Right ventricle myocardium superior (tissue), 1 donor: ENCODE measurements at regions not wholly inside any gene's neighbourhood (a gene's known extent, or its start where the extent isn't known, plus 50 kb on each side); places are given as distances from the start of the nearest gene placed in this dataset.
A peak's percentile ranks its signal among the peaks of the same experiment; 100 is the strongest.

Experiments used
- ATAC-seq: fragments of 200-7000 bp; cut with Tn5 transposase; one replicate; pipeline ENCODE4 v1.9.1; 2020; ENCODE audit warnings: mild to moderate bottlenecking; ENCODE audit not compliant: poor library complexity
- DNase-seq: peaks from one replicate; pipeline ENCODE4 v3.0.0-alpha.2; 2020
- intact Hi-C: fragments of 100-400 bp; cut with DNase I; formaldehyde crosslinking; loops from one replicate; pipeline ENCODE4 v1.11.2; 2022
- donor health status: DM: no; HTN: yes; CAD: no; lungs with severe emphysema.

- no peak for ATAC-seq
- intact Hi-C loops, result no loop called here
- DNase-seq, result peak; percentile 30
Observed at GRCh38 chr4:8762356-8762755, 109.3 kb downstream of the HMX1 start.

GRCh38 chr4:8761824-8762205 lies 109.8 kb downstream of the HMX1 start:
- DNase-seq, result peak; percentile 24
- intact Hi-C loops, result no loop called here
- ATAC-seq, result no peak

GRCh38 chr4:8761167-8761823 lies 110.3 kb downstream of the HMX1 start:
- intact Hi-C loops, result no loop called here
- DNase-seq, result peak; percentile 10
- no peak for ATAC-seq

GRCh38 chr4:8760561-8760960 lies 111.1 kb downstream of the HMX1 start:
- no peak for ATAC-seq
- peak; percentile 13 for DNase-seq
- intact Hi-C loops, result no loop called here

GRCh38 chr4:8759987-8760386 lies 111.7 kb downstream of the HMX1 start:
- intact Hi-C loops, result no loop called here
- ATAC-seq (no peak), DNase-seq (no peak)

- intact Hi-C loops, result no loop called here
- peak; percentile 21 for DNase-seq
- ATAC-seq, result no peak
Observed at GRCh38 chr4:8756816-8757215, 114.8 kb downstream of the HMX1 start.

GRCh38 chr4:8754634-8755589 lies 116.7 kb downstream of the HMX1 start:
- ATAC-seq (no peak), DNase-seq (peak; percentile 24)
- intact Hi-C loops, result no loop called here

GRCh38 chr4:8748236-8748575 lies 123.4 kb downstream of the HMX1 start:
- no peak for ATAC-seq
- DNase-seq, result peak; percentile 26
- intact Hi-C loops, result no loop called here

- peak; percentile 32 for DNase-seq
- no peak for ATAC-seq
- intact Hi-C loops, result no loop called here
Observed at GRCh38 chr4:8747467-8748235, 124.0 kb downstream of the HMX1 start.

- intact Hi-C loops, result no loop called here
- DNase-seq (no peak), ATAC-seq (no peak)
Observed at GRCh38 chr4:8746523-8747466, 124.8 kb downstream of the HMX1 start.

- intact Hi-C loops, result no loop called here
- DNase-seq (no peak), ATAC-seq (no peak)
Observed at GRCh38 chr4:8745826-8746225, 125.8 kb downstream of the HMX1 start.

- ATAC-seq (no peak), DNase-seq (peak; percentile 21)
- intact Hi-C loops, result no loop called here
Observed at GRCh38 chr4:8745005-8745790, 126.4 kb downstream of the HMX1 start.

GRCh38 chr4:8744083-8744805 lies 127.4 kb downstream of the HMX1 start:
- DNase-seq (no peak), ATAC-seq (no peak)
- intact Hi-C loops, result no loop called here

- intact Hi-C loops, result no loop called here
- DNase-seq (no peak), ATAC-seq (no peak)
Observed at GRCh38 chr4:8742546-8742945, 129.1 kb downstream of the HMX1 start.

GRCh38 chr4:8741513-8742226 lies 130.0 kb downstream of the HMX1 start:
- ATAC-seq, result no peak

GRCh38 chr4:8740666-8741395 lies 130.8 kb downstream of the HMX1 start:
- no peak for ATAC-seq
- no peak for DNase-seq
- intact Hi-C loops, result no loop called here

More at GRCh38 chr4:8741513-8742226, 130.0 kb downstream of the HMX1 start:
- no peak for DNase-seq
- intact Hi-C loops, result no loop called here
